HEK293 (cell line): ENCODE measurements at regions not wholly inside any gene's neighbourhood (a gene's known extent, or its start where the extent isn't known, plus 50 kb on each side); places are given as distances from the start of the nearest gene placed in this dataset.

Source experiments
- CTCF ChIA-PET: fragments of 350-600 bp; formaldehyde crosslinking; extraction: SDS; loops from one replicate; lab custom pipeline; 2021; ENCODE audit warnings: antibody characterized with exemption; lab: Yijun Ruan, JAX
- POLR2A ChIA-PET: fragments of 300-600 bp; formaldehyde crosslinking; extraction: SDS; loops from one replicate; lab custom pipeline; 2020; ENCODE audit warnings: antibody characterized with exemption, inconsistent platforms; lab: Yijun Ruan, JAX
- H3K27ac ChIP-seq: fragments of 200-500 bp; sonication (Bioruptor generic); 2 replicates; pipeline ENCODE4 v1.5.1; 2014; ENCODE audit warnings: low read depth, low read length, control low read depth, inconsistent platforms; ENCODE audit errors: extremely low read depth
- H3K36me3 ChIP-seq, 2 experiments: fragments of 200-500 bp in 1 of 2; sonication (Bioruptor generic) in 1 of 2; 1 replicate in 1 of 2; 2 replicates in 1 of 2; pipeline ENCODE4 v1.5.1; 2014 to 2017; ENCODE audit warnings: inconsistent platforms in 2 of 2, low read length in 2 of 2; ENCODE audit not compliant: control insufficient read depth in 2 of 2, insufficient read depth in 1 of 2
- H3K4me1 ChIP-seq: fragments of 200-500 bp; sonication (Bioruptor generic); 2 replicates; pipeline ENCODE4 v1.5.1; 2014; ENCODE audit warnings: mild to moderate bottlenecking, low read length, inconsistent platforms; ENCODE audit not compliant: control insufficient read depth, insufficient read depth
- H3K4me3 ChIP-seq: 2 replicates; pipeline ENCODE4 v1.5.1; 2011; ENCODE audit warnings: low read depth, mild to moderate bottlenecking, control low read depth, low read length, moderate library complexity
- H3K9me3 ChIP-seq: fragments of 200-500 bp; sonication (Bioruptor generic); 2 replicates; pipeline ENCODE4 v1.5.1; 2014; ENCODE audit warnings: low read depth, low read length, inconsistent platforms; ENCODE audit not compliant: control insufficient read depth, insufficient read depth
- HOXC10 ChIP-seq: sonication (generic); formaldehyde crosslinking; IDR thresholded peaks from 2 replicates; pipeline ENCODE4 v1.8.1; 2023; ENCODE audit warnings: mild to moderate bottlenecking, missing genetic modification reagents
- MZF1 ChIP-seq: fragments of 450-650 bp; formaldehyde crosslinking; IDR thresholded peaks from 2 replicates; pipeline ENCODE4 v1.5.1; 2017; ENCODE audit warnings: missing biosample characterization, missing genetic modification characterization, borderline replicate concordance
- PRDM1 ChIP-seq: fragments of 450-650 bp; formaldehyde crosslinking; IDR thresholded peaks from 2 replicates; pipeline ENCODE4; 2016; ENCODE audit warnings: missing biosample characterization, missing genetic modification characterization
- PRDM10 ChIP-seq: fragments of 450-650 bp; formaldehyde crosslinking; IDR thresholded peaks from 2 replicates; pipeline ENCODE4 v1.5.1; 2016; ENCODE audit warnings: missing biosample characterization, missing genetic modification characterization
- TCF7L2 ChIP-seq: IDR thresholded peaks from 2 replicates; pipeline ENCODE4 v1.6.1; 2011; ENCODE audit warnings: low read depth, mild to moderate bottlenecking, inconsistent platforms, low read length, moderate library complexity, borderline replicate concordance
- ZFP37 ChIP-seq: fragments of 450-650 bp; formaldehyde crosslinking; IDR thresholded peaks from 2 replicates; pipeline ENCODE4 v1.5.1; 2016; ENCODE audit warnings: missing biosample characterization, missing genetic modification characterization
- ZNF146 ChIP-seq: fragments of 450-650 bp; formaldehyde crosslinking; IDR thresholded peaks from 2 replicates; pipeline ENCODE4 v1.5.1; 2016; ENCODE audit warnings: missing biosample characterization, missing genetic modification characterization
- ZNF155 ChIP-seq: fragments of 450-650 bp; formaldehyde crosslinking; IDR thresholded peaks from 2 replicates; pipeline ENCODE4 v1.5.1; 2016; ENCODE audit warnings: missing biosample characterization, missing genetic modification characterization
- ZNF175 ChIP-seq: fragments of 450-650 bp; formaldehyde crosslinking; IDR thresholded peaks from 2 replicates; pipeline ENCODE4 v1.5.1; 2016; ENCODE audit warnings: missing biosample characterization, missing genetic modification characterization
- ZNF184 ChIP-seq: fragments of 450-650 bp; IDR thresholded peaks from 2 replicates; pipeline ENCODE4 v1.5.1; 2018; ENCODE audit warnings: missing biosample characterization, mild to moderate bottlenecking, missing genetic modification characterization
- ZNF223 ChIP-seq: fragments of 450-650 bp; formaldehyde crosslinking; IDR thresholded peaks from 2 replicates; pipeline ENCODE4 v1.5.1; 2016; ENCODE audit warnings: missing biosample characterization, missing genetic modification characterization
- ZNF239 ChIP-seq: fragments of 450-650 bp; formaldehyde crosslinking; IDR thresholded peaks from 2 replicates; pipeline ENCODE4 v1.5.1; 2016; ENCODE audit warnings: missing biosample characterization, missing genetic modification characterization
- ZNF350 ChIP-seq: fragments of 450-650 bp; formaldehyde crosslinking; IDR thresholded peaks from 2 replicates; pipeline ENCODE4 v1.5.0; 2017; ENCODE audit warnings: missing biosample characterization, mild to moderate bottlenecking, missing genetic modification characterization
- ZNF366 ChIP-seq: fragments of 450-650 bp; formaldehyde crosslinking; conservative IDR thresholded peaks from 2 replicates; pipeline ENCODE4 v1.5.1; 2016; ENCODE audit warnings: missing biosample characterization, missing genetic modification characterization
- ZNF37A ChIP-seq: fragments of 450-650 bp; IDR thresholded peaks from 2 replicates; pipeline ENCODE4 v1.5.1; 2018; ENCODE audit warnings: missing biosample characterization, missing genetic modification characterization
- ZNF423 ChIP-seq: fragments of 450-650 bp; formaldehyde crosslinking; IDR thresholded peaks from 2 replicates; pipeline ENCODE4 v1.5.1; 2016; ENCODE audit warnings: missing biosample characterization, missing genetic modification characterization
- ZNF529 ChIP-seq: fragments of 450-650 bp; formaldehyde crosslinking; IDR thresholded peaks from 2 replicates; pipeline ENCODE4 v1.5.1; 2017; ENCODE audit warnings: missing genetic modification characterization, missing biosample characterization; ENCODE audit not compliant: insufficient replicate concordance
- ZNF544 ChIP-seq: fragments of 450-650 bp; formaldehyde crosslinking; IDR thresholded peaks from 2 replicates; pipeline ENCODE4 v1.5.0; 2017; ENCODE audit warnings: missing biosample characterization, missing genetic modification characterization
- ZNF560 ChIP-seq: fragments of 450-650 bp; formaldehyde crosslinking; IDR thresholded peaks from 2 replicates; pipeline ENCODE4 v1.5.1; 2017; ENCODE audit warnings: missing biosample characterization, missing genetic modification characterization, borderline replicate concordance
- ZNF768 ChIP-seq: fragments of 450-650 bp; formaldehyde crosslinking; IDR thresholded peaks from 2 replicates; pipeline ENCODE4 v1.5.1; 2018; ENCODE audit warnings: missing biosample characterization, mild to moderate bottlenecking, missing genetic modification characterization
- ZNF830 ChIP-seq: fragments of 450-650 bp; IDR thresholded peaks from 2 replicates; pipeline ENCODE4 v1.5.0; 2018; ENCODE audit warnings: missing biosample characterization, missing genetic modification characterization, low read depth, mild to moderate bottlenecking, moderate library complexity
- TF ChIP-seq, protein P1 (sequence below): fragments of 450-650 bp; formaldehyde crosslinking; IDR thresholded peaks from 2 replicates; pipeline ENCODE4 v1.5.1; 2017; ENCODE audit warnings: missing biosample characterization, missing genetic modification characterization
- TF ChIP-seq, protein P2 (sequence below): fragments of 450-650 bp; formaldehyde crosslinking; IDR thresholded peaks from 2 replicates; pipeline ENCODE4 v1.5.1; 2016; ENCODE audit warnings: missing biosample characterization, missing genetic modification characterization
- TF ChIP-seq, protein P3 (sequence below): fragments of 450-650 bp; formaldehyde crosslinking; IDR thresholded peaks from 2 replicates; pipeline ENCODE4 v1.5.1; 2016; ENCODE audit warnings: missing biosample characterization, missing genetic modification characterization
- TF ChIP-seq, protein P4 (sequence below): fragments of 450-650 bp; formaldehyde crosslinking; conservative IDR thresholded peaks from 2 replicates; pipeline ENCODE4 v1.5.1; 2016; ENCODE audit warnings: low read depth, missing biosample characterization, missing genetic modification characterization

DNA sequence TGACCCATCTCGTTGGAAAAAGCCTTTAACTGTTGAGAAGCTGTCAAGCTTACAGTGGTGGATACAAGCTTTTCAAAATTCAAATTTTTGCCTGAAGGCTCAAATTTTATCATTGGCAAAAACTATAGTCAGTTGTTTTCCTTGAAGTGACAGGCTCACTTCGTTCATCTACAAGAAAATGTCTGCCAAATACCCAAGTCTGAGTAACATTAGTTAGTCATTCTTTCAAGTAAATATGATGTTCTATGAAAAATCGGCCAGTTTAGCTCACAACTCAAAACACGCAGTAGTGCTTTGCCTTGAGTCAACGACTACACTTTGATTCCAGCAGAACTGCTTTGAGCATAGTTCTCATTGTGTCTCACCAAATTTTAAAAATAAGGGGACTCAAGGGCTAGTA, 170.3 kb upstream of the MAMLD1 start:
- no peaks in the 10 kb centered on the region for H3K9me3 ChIP-seq
- TF ChIP-seq, protein P1, sequence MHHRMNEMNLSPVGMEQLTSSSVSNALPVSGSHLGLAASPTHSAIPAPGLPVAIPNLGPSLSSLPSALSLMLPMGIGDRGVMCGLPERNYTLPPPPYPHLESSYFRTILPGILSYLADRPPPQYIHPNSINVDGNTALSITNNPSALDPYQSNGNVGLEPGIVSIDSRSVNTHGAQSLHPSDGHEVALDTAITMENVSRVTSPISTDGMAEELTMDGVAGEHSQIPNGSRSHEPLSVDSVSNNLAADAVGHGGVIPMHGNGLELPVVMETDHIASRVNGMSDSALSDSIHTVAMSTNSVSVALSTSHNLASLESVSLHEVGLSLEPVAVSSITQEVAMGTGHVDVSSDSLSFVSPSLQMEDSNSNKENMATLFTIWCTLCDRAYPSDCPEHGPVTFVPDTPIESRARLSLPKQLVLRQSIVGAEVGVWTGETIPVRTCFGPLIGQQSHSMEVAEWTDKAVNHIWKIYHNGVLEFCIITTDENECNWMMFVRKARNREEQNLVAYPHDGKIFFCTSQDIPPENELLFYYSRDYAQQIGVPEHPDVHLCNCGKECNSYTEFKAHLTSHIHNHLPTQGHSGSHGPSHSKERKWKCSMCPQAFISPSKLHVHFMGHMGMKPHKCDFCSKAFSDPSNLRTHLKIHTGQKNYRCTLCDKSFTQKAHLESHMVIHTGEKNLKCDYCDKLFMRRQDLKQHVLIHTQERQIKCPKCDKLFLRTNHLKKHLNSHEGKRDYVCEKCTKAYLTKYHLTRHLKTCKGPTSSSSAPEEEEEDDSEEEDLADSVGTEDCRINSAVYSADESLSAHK, result no peak
- TF ChIP-seq ZNF560 (tag by site-specific recombination) (no peak), ZNF239 (tag by site-specific recombination) (no peak), ZNF366 (tag by site-specific recombination) (no peak), PRDM10 (no peak), MZF1 (tag by site-specific recombination) (no peak), ZNF529 (no peak), ZNF223 (no peak), PRDM1 (tag by site-specific recombination) (no peak), ZNF146 (tag by site-specific recombination) (no peak), ZFP37 (tag by site-specific recombination) (no peak), TCF7L2 (no peak), HOXC10 (CRISPR knock-in tag) (no peak)
- TF ChIP-seq, protein P2, sequence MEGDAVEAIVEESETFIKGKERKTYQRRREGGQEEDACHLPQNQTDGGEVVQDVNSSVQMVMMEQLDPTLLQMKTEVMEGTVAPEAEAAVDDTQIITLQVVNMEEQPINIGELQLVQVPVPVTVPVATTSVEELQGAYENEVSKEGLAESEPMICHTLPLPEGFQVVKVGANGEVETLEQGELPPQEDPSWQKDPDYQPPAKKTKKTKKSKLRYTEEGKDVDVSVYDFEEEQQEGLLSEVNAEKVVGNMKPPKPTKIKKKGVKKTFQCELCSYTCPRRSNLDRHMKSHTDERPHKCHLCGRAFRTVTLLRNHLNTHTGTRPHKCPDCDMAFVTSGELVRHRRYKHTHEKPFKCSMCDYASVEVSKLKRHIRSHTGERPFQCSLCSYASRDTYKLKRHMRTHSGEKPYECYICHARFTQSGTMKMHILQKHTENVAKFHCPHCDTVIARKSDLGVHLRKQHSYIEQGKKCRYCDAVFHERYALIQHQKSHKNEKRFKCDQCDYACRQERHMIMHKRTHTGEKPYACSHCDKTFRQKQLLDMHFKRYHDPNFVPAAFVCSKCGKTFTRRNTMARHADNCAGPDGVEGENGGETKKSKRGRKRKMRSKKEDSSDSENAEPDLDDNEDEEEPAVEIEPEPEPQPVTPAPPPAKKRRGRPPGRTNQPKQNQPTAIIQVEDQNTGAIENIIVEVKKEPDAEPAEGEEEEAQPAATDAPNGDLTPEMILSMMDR (tag by site-specific recombination), result no peak
- TF ChIP-seq, protein P3, sequence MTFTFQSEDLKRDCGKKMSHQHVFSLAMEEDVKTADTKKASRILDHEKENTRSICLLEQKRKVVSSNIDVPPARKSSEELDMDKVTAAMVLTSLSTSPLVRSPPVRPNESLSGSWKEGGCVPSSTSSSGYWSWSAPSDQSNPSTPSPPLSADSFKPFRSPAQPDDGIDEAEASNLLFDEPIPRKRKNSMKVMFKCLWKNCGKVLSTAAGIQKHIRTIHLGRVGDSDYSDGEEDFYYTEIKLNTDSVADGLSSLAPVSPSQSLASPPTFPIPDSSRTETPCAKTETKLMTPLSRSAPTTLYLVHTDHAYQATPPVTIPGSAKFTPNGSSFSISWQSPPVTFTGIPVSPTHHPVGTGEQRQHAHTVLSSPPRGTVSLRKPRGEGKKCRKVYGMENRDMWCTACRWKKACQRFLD (tag by site-specific recombination), result no peak
- TF ChIP-seq, all 188 proteins: peak for 0
- H3K4me3 ChIP-seq, result no peak overlapping the region
- no peaks in the 10 kb centered on the region for H3K4me1 ChIP-seq
- no peaks in the 10 kb centered on the region for H3K36me3 ChIP-seq
- ChIA-PET CTCF (interaction anchor here (1.1 kb wide), 1 partner anchor 15 kb away, joined by 3 read pairs; no protein-coding TSS in a partner anchor), POLR2A (interaction anchor here (0.7 kb wide), 1 partner anchor 13 kb away, joined by 3 read pairs; no protein-coding TSS in a partner anchor)
- H3K27ac ChIP-seq, result no peak overlapping the region

DNA sequence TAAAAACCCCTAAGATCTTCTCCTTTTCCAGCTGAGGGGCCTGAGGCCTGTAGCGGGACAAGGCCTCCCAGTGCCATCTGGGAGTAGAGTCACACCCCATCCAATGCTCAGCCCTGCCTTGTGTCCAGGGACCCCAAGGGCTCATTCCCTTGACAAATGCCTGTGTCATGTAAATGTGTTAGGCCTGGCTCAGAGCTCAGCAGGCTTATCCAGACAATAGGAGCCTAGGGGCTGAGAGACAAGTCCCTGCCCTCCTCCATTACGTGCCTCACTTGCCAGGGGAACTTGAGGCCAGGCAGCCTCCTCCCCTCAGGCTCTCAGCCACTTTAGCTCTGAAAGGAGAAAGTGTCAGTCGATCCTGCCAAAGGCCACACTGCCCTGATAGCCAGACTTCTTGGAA, 166.8 kb upstream of the MAMLD1 start:
- Histone ChIP-seq H3K36me3 (no peaks in the 10 kb centered on the region), H3K4me3 (no peak overlapping the region), H3K4me1 (peaks cover 5% of the 10 kb centered on the region; the same call in 1 of the 2 replicates), H3K27ac (no peak overlapping the region), H3K9me3 (no peaks in the 10 kb centered on the region)
- POLR2A ChIA-PET, result no interaction called here
- CTCF ChIA-PET, result interaction anchor here (0.6 to 0.9 kb wide), 2 partner anchors 51 to 528 kb away, joined by 3 read pairs; no protein-coding TSS in a partner anchor
- TF ChIP-seq ZNF768 (tag by site-specific recombination) (no peak), ZNF544 (tag by site-specific recombination) (no peak), ZNF37A (no peak), ZNF423 (no peak), ZNF175 (tag by site-specific recombination) (no peak), ZNF184 (tag by site-specific recombination) (no peak), ZNF155 (tag by site-specific recombination) (no peak), ZNF350 (tag by site-specific recombination) (no peak), ZNF830 (tag by site-specific recombination) (no peak)
- TF ChIP-seq, protein P4, sequence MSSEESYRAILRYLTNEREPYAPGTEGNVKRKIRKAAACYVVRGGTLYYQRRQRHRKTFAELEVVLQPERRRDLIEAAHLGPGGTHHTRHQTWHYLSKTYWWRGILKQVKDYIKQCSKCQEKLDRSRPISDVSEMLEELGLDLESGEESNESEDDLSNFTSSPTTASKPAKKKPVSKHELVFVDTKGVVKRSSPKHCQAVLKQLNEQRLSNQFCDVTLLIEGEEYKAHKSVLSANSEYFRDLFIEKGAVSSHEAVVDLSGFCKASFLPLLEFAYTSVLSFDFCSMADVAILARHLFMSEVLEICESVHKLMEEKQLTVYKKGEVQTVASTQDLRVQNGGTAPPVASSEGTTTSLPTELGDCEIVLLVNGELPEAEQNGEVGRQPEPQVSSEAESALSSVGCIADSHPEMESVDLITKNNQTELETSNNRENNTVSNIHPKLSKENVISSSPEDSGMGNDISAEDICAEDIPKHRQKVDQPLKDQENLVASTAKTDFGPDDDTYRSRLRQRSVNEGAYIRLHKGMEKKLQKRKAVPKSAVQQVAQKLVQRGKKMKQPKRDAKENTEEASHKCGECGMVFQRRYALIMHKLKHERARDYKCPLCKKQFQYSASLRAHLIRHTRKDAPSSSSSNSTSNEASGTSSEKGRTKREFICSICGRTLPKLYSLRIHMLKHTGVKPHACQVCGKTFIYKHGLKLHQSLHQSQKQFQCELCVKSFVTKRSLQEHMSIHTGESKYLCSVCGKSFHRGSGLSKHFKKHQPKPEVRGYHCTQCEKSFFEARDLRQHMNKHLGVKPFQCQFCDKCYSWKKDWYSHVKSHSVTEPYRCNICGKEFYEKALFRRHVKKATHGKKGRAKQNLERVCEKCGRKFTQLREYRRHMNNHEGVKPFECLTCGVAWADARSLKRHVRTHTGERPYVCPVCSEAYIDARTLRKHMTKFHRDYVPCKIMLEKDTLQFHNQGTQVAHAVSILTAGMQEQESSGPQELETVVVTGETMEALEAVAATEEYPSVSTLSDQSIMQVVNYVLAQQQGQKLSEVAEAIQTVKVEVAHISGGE (tag by site-specific recombination), result no peak
